Subcutaneous abdominal adipose tissue (tissue), 5 donors: ENCODE measurements at regions not wholly inside any gene's neighbourhood (a gene's known extent, or its start where the extent isn't known, plus 50 kb on each side); places are given as distances from the start of the nearest gene placed in this dataset.
A peak's percentile ranks its signal among the peaks of the same experiment; 100 is the strongest.

ENCODE experiments used
- H3K27ac ChIP-seq: one replicate; pipeline ENCODE4 v1.7.0; 2013; ENCODE audit warnings: low read depth, mild to moderate bottlenecking, inconsistent platforms, low read length, moderate library complexity
- H3K27me3 ChIP-seq, 5 donors: one replicate each; pipeline ENCODE4 v1.7.0; 2013; ENCODE audit warnings: low read length in 5 of 5, inconsistent platforms in 1 of 5; ENCODE audit not compliant: control insufficient read depth in 5 of 5, insufficient read depth in 4 of 5
- H3K36me3 ChIP-seq, 5 donors: one replicate each; pipeline ENCODE4 v1.7.0; 2013; ENCODE audit warnings: low read length in 5 of 5; ENCODE audit not compliant: control insufficient read depth in 5 of 5, insufficient read depth in 5 of 5
- H3K4me1 ChIP-seq, 5 donors: one replicate each; pipeline ENCODE4 v1.7.0; 2013; ENCODE audit warnings: low read length in 5 of 5, mild to moderate bottlenecking in 3 of 5, moderate library complexity in 1 of 5; ENCODE audit not compliant: control insufficient read depth in 5 of 5, insufficient read depth in 5 of 5
- H3K4me3 ChIP-seq, 5 donors: one replicate each; pipeline ENCODE4 v1.7.0; 2013; ENCODE audit warnings: low read length in 5 of 5, low read depth in 1 of 5
- H3K9ac ChIP-seq, 5 donors: one replicate each; pipeline ENCODE4 v1.7.0; 2013; ENCODE audit warnings: low read length in 5 of 5, mild to moderate bottlenecking in 4 of 5, moderate library complexity in 3 of 5
- H3K9me3 ChIP-seq, 5 donors: one replicate each; pipeline ENCODE4 v1.7.0; 2013; ENCODE audit warnings: low read length in 5 of 5; ENCODE audit not compliant: control insufficient read depth in 5 of 5
- donor health status: healthy.
- donor health status: healthy.
- donor health status: healthy.
- donor health status: healthy.
- donor health status: healthy.

GRCh38 chr4:82223715-82224114 lies 150.1 kb downstream of the HNRNPD start:
- Histone ChIP-seq H3K4me3 (peak overlapping the region in 1 of 5 donors; percentile 32), H3K27ac (no peak overlapping the region), H3K9ac (no peak overlapping the region), H3K36me3 (no peaks in the 10 kb centered on the region), H3K27me3 (no peaks in the 10 kb centered on the region), H3K4me1 (peaks cover 0 to 4% (median 0%) of the 10 kb centered on the region in 5 donors), H3K9me3 (no peaks in the 10 kb centered on the region)

- no peaks in the 10 kb centered on the region for H3K9me3 ChIP-seq
- no peaks in the 10 kb centered on the region for H3K36me3 ChIP-seq
- H3K27me3 ChIP-seq, result no peaks in the 10 kb centered on the region
- H3K4me1 ChIP-seq, result peaks cover 0 to 4% (median 0%) of the 10 kb centered on the region in 5 donors
- H3K9ac ChIP-seq, result no peak overlapping the region
- H3K4me3 ChIP-seq, result no peak overlapping the region
- no peak overlapping the region for H3K27ac ChIP-seq
These were observed 154.4 kb downstream of the HNRNPD start for GRCh38 chr4:82219346-82219745.

- Histone ChIP-seq H3K9ac (no peak overlapping the region), H3K4me1 (peaks cover 0 to 4% (median 0%) of the 10 kb centered on the region in 5 donors), H3K9me3 (no peaks in the 10 kb centered on the region), H3K27me3 (no peaks in the 10 kb centered on the region), H3K4me3 (no peak overlapping the region), H3K36me3 (no peaks in the 10 kb centered on the region), H3K27ac (no peak overlapping the region)
These were observed 155.6 kb downstream of the HNRNPD start for GRCh38 chr4:82217986-82218715.

- H3K4me3 ChIP-seq, result no peak overlapping the region
- H3K4me1 ChIP-seq, result peaks cover 0 to 4% (median 0%) of the 10 kb centered on the region in 5 donors
- no peaks in the 10 kb centered on the region for H3K9me3 ChIP-seq
- no peaks in the 10 kb centered on the region for H3K36me3 ChIP-seq
- H3K9ac ChIP-seq, result no peak overlapping the region
- H3K27ac ChIP-seq, result no peak overlapping the region
- no peaks in the 10 kb centered on the region for H3K27me3 ChIP-seq
These were observed 157.6 kb downstream of the HNRNPD start for GRCh38 chr4:82216219-82216618.

GRCh38 chr4:82215800-82216199 lies 158.0 kb downstream of the HNRNPD start:
- H3K27me3 ChIP-seq, result no peaks in the 10 kb centered on the region
- H3K9ac ChIP-seq, result no peak overlapping the region
- peaks cover 0 to 4% (median 0%) of the 10 kb centered on the region in 5 donors for H3K4me1 ChIP-seq
- no peak overlapping the region for H3K27ac ChIP-seq
- no peaks in the 10 kb centered on the region for H3K36me3 ChIP-seq
- no peak overlapping the region for H3K4me3 ChIP-seq
- H3K9me3 ChIP-seq, result no peaks in the 10 kb centered on the region

GRCh38 chr4:82215039-82215438 lies 158.8 kb downstream of the HNRNPD start:
- no peaks in the 10 kb centered on the region for H3K36me3 ChIP-seq
- peaks cover 0 to 4% (median 0%) of the 10 kb centered on the region in 5 donors for H3K4me1 ChIP-seq
- no peaks in the 10 kb centered on the region for H3K27me3 ChIP-seq
- no peak overlapping the region for H3K4me3 ChIP-seq
- H3K9me3 ChIP-seq, result no peaks in the 10 kb centered on the region
- H3K27ac ChIP-seq, result no peak overlapping the region
- no peak overlapping the region for H3K9ac ChIP-seq

GRCh38 chr4:82213485-82214417 lies 160.0 kb downstream of the HNRNPD start:
- H3K27me3 ChIP-seq, result no peaks in the 10 kb centered on the region
- no peaks in the 10 kb centered on the region for H3K9me3 ChIP-seq
- H3K36me3 ChIP-seq, result no peaks in the 10 kb centered on the region
- no peak overlapping the region for H3K9ac ChIP-seq
- peaks cover 0 to 4% (median 0%) of the 10 kb centered on the region in 5 donors for H3K4me1 ChIP-seq
- no peak overlapping the region for H3K27ac ChIP-seq
- H3K4me3 ChIP-seq, result no peak overlapping the region

- no peak overlapping the region for H3K4me3 ChIP-seq
- H3K27me3 ChIP-seq, result no peaks in the 10 kb centered on the region
- no peaks in the 10 kb centered on the region for H3K4me1 ChIP-seq
- no peaks in the 10 kb centered on the region for H3K36me3 ChIP-seq
- H3K27ac ChIP-seq, result no peak overlapping the region
- H3K9ac ChIP-seq, result no peak overlapping the region
- H3K9me3 ChIP-seq, result no peaks in the 10 kb centered on the region
These were observed 171.8 kb downstream of the HNRNPD start for GRCh38 chr4:82201805-82202641.

GRCh38 chr4:82201303-82201702 lies 172.5 kb downstream of the HNRNPD start:
- Histone ChIP-seq H3K4me3 (no peak overlapping the region), H3K36me3 (no peaks in the 10 kb centered on the region), H3K27me3 (no peaks in the 10 kb centered on the region), H3K4me1 (no peaks in the 10 kb centered on the region), H3K9me3 (no peaks in the 10 kb centered on the region), H3K27ac (no peak overlapping the region), H3K9ac (no peak overlapping the region)
